ENCODE measurements at regions not wholly inside any gene's neighbourhood (a gene's known extent, or its start where the extent isn't known, plus 50 kb on each side); places are given as distances from the start of the nearest gene placed in this dataset.

GRCh38 chr13:50403311-50403710 is 388.1 kb downstream of the KCNRG start:
- Histone ChIP-seq H4K8ac (ENCODE audit: low read depth in 2 of 2, low read length in 2 of 2) (no peak overlapping the region), H2AFZ (replicated peaks; ENCODE audit: low read length, poor library complexity) (no peak overlapping the region), H2BK120ac (ENCODE audit: low read depth, low read length) (no peak overlapping the region), H3K4me2 (ENCODE audit: low read depth, low read length) (no peak overlapping the region), H2BK5ac (ENCODE audit: low read depth, low read length, poor library complexity, severe bottlenecking) (no peak overlapping the region), H2AK5ac (ENCODE audit: low read depth, low read length) (no peak overlapping the region), H3K4me3 (ENCODE audit: insufficient read depth, low read depth, low read length) (no peak overlapping the region), H2BK20ac (ENCODE audit: low read depth, low read length) (no peak overlapping the region), H3K36me3 (ENCODE audit: control insufficient read depth, insufficient read depth, low read length) (no peaks in the 10 kb centered on the region), H4K91ac (ENCODE audit: insufficient read depth, low read depth, low read length) (no peak overlapping the region), H3K79me1 (ENCODE audit: low read depth in 1 of 2, low read length in 2 of 2) (no peaks in the 10 kb centered on the region), H3K18ac (ENCODE audit: low read depth, low read length) (no peak overlapping the region), H4K5ac (ENCODE audit: low read depth, low read length) (no peak overlapping the region), H2BK15ac (ENCODE audit: low read depth, low read length) (no peak overlapping the region), H3K23ac (ENCODE audit: low read depth, low read length) (no peak overlapping the region), H3K27me3 (ENCODE audit: control insufficient read depth, insufficient read depth, low read length) (no peaks in the 10 kb centered on the region; the same call in 1 of the 2 replicates), H3K9me3 (ENCODE audit: control insufficient read depth, insufficient read depth, low read length) (no peaks in the 10 kb centered on the region), H3K4me1 (ENCODE audit: control insufficient read depth, insufficient read depth, low read length) (peaks cover 12% of the 10 kb centered on the region), H3K56ac (ENCODE audit: extremely low read depth, insufficient read depth, low read length) (no peak overlapping the region), H3K27ac (ENCODE audit: insufficient read depth, low read length) (no peak overlapping the region), H3K9ac (ENCODE audit: low read depth, low read length) (no peak overlapping the region), H3K9me1 (ENCODE audit: insufficient read depth, low read length) (no peaks in the 10 kb centered on the region), H4K20me1 (ENCODE audit: insufficient read depth, low read length) (no peaks in the 10 kb centered on the region), H2AK9ac (replicated peaks; ENCODE audit: low read depth, low read length, poor library complexity) (no peak overlapping the region), H3K14ac (replicated peaks; ENCODE audit: low read depth, low read length) (no peak overlapping the region), H3K4ac (ENCODE audit: low read depth, low read length) (no peak overlapping the region)
- BruUV-seq (replicated peaks): no TSS peak
- ChIA-PET CTCF (no interaction called here), POLR2A (ENCODE audit: unreplicated experiment) (no interaction called here)
- in situ Hi-C loops (cut with MboI; ENCODE audit: low sequenced_read_pairs) (no loop called here), dilution Hi-C loops (cut with HindIII; ENCODE audit: low sequenced_read_pairs, unreplicated experiment) (no loop called here), intact Hi-C loops (cut with micrococcal nuclease) (no loop called here)
- ATAC-seq (ENCODE audit: low read depth) (no peak), DNase-seq (peak; percentile 53)
- no CpG with 5 or more reads among the region's 1 CpG for WGBS, 2 experiments (ENCODE audit: extremely low coverage in 2 of 2, insufficient read length in 1 of 2)
- TF ChIP-seq USF2 (IDR thresholded peaks at IDR 0.05; ENCODE audit: low read depth, low read length): no peak
- no peak for TF ChIP-seq RAD21 (IDR thresholded peaks at IDR 0.05; ENCODE audit: low read length)
- no peak for TF ChIP-seq RFX5 (IDR thresholded peaks at IDR 0.05; ENCODE audit: low read depth, low read length)
- TF ChIP-seq POLR2A (IDR thresholded peaks at IDR 0.05; ENCODE audit: low read depth, low read length): no peak
- TF ChIP-seq NFE2L2 (IDR thresholded peaks at IDR 0.05; ENCODE audit: low read depth, low read length): no peak
- no peak for TF ChIP-seq MAZ (IDR thresholded peaks at IDR 0.05; ENCODE audit: borderline replicate concordance, low read depth, low read length)
- no peak for TF ChIP-seq CHD1 (IDR thresholded peaks at IDR 0.05; ENCODE audit: low read depth, low read length)
- TF ChIP-seq, protein P1, sequence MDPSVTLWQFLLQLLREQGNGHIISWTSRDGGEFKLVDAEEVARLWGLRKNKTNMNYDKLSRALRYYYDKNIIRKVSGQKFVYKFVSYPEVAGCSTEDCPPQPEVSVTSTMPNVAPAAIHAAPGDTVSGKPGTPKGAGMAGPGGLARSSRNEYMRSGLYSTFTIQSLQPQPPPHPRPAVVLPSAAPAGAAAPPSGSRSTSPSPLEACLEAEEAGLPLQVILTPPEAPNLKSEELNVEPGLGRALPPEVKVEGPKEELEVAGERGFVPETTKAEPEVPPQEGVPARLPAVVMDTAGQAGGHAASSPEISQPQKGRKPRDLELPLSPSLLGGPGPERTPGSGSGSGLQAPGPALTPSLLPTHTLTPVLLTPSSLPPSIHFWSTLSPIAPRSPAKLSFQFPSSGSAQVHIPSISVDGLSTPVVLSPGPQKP (IDR thresholded peaks at IDR 0.05; ENCODE audit: borderline replicate concordance, low read depth, low read length): no peak
- no peak for TF ChIP-seq MAFK (IDR thresholded peaks at IDR 0.05; ENCODE audit: low read depth, low read length)
- no peak for TF ChIP-seq MXI1 (IDR thresholded peaks at IDR 0.05; ENCODE audit: borderline replicate concordance, low read depth, low read length)
- no peak for TF ChIP-seq FOS (IDR thresholded peaks at IDR 0.05; ENCODE audit: low read depth, low read length)
- TF ChIP-seq RCOR1 (IDR thresholded peaks at IDR 0.05; ENCODE audit: insufficient replicate concordance, low read length): no peak
- TF ChIP-seq, protein P2, sequence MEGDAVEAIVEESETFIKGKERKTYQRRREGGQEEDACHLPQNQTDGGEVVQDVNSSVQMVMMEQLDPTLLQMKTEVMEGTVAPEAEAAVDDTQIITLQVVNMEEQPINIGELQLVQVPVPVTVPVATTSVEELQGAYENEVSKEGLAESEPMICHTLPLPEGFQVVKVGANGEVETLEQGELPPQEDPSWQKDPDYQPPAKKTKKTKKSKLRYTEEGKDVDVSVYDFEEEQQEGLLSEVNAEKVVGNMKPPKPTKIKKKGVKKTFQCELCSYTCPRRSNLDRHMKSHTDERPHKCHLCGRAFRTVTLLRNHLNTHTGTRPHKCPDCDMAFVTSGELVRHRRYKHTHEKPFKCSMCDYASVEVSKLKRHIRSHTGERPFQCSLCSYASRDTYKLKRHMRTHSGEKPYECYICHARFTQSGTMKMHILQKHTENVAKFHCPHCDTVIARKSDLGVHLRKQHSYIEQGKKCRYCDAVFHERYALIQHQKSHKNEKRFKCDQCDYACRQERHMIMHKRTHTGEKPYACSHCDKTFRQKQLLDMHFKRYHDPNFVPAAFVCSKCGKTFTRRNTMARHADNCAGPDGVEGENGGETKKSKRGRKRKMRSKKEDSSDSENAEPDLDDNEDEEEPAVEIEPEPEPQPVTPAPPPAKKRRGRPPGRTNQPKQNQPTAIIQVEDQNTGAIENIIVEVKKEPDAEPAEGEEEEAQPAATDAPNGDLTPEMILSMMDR (conservative IDR thresholded peaks at IDR 0.05; ENCODE audit: low read depth, low read length): no peak
